Dermis blood vessel endothelial cell (primary cell): ENCODE measurements at regions not wholly inside any gene's neighbourhood (a gene's known extent, or its start where the extent isn't known, plus 50 kb on each side); places are given as distances from the start of the nearest gene placed in this dataset.
A peak's percentile ranks its signal among the peaks of the same experiment; 100 is the strongest.
"Not testable (repeated sequence)": the region's sequence is repeated elsewhere in the genome, so short reads cannot be mapped to it uniquely, and the experiment has no call there.

Source experiments
- DNase-seq: peaks from one replicate; pipeline ENCODE4 v3.0.0; 2010

DNA sequence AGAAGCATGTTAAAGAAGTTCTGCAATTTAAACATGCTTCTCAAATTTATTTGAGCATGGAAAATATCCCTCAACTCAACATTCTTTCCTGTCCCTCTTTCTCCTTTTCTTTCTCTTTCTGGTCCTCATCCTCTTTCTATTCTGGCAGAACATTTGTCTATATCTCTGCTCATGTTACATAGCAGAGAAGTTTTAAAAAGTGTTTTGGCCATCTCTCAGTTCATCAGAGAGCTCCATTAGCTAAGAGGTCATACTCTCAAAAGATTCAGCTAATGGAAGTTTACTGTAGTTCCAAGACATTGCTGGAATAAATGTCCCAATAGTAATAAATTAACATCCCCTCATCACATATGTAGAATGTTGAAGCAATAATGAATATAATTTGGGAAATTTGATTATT lies 53.5 kb downstream of the XCL2 start:
- no peak for DNase-seq

DNA sequence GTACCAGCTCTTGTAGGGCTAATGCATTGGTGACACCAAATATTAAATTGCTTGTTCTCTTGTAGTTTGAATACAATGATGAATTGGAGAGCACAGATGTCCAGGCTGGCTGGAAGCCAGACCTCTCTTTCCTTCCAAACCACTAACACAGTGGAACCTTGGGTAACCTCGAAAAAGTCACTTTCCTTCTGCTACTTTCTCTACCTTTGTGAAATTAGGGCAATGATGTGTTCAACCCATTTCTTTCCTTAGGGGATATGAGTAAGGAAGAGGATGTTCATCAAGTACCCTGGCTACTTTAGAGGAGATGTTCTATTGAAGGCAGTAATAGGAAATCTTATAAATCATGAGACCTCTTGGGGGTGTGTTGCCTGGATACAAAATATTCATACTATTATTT lies 55.7 kb downstream of the XCL2 start:
- DNase-seq: peak; percentile 7

DNA sequence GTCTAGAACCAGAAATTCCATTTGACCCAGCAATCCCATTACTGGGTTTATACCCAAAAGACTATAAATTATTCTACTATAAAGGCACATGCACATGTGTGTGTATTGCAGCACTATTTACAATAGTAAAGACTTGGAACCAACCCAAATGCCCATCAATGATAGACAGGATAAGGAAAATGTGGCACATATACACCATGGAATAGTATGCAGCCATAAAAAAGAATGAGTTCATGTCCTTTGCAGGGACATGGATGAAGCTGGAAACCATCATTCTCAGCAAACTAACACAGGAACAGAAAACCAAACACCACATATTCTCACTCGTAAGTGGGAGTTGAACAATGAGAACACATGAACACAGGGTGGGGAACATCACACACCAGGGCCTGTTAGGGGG lies 57.0 kb downstream of the XCL2 start:
- DNase-seq: not testable (repeated sequence)

DNA sequence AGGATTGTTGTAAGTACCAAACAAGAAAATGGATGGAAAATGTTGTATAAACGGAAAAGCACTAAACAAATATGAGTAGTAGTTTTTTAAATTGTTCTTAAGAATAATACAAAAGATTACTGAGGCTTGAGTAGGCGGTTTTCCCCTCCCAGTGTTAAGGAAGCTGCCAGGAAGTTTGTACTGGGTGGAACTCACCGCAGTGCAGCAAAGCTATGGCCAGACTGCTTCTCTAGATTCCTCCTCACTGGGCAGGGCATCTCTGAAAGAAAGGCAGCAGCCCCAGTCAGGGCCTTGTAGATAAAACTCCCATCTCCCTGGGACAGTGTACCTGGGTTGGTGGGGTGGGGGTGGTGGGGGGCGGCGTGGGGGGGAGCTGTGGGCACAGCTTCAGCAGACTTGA lies 58.7 kb downstream of the XCL2 start:
- DNase-seq: peak; percentile 21

DNA sequence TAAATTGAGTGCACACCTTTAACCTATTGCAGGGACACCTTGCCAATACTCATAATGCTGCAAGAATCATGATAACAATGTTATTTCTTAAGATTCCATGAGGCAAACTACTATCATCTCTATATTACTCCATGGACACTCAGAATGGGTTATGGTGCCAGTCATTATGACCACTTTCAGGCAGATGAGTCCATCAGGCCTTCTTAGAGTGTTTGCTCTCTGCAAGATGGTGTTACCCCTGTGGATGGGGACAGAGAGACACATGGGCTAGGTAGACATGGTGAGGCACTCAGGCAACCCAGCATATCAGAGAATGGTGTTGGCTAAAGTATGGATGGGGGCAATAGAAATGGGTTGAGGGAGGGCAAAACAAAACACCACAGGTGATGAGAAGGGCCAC lies 59.7 kb downstream of the XCL2 start:
- no peak for DNase-seq

DNA sequence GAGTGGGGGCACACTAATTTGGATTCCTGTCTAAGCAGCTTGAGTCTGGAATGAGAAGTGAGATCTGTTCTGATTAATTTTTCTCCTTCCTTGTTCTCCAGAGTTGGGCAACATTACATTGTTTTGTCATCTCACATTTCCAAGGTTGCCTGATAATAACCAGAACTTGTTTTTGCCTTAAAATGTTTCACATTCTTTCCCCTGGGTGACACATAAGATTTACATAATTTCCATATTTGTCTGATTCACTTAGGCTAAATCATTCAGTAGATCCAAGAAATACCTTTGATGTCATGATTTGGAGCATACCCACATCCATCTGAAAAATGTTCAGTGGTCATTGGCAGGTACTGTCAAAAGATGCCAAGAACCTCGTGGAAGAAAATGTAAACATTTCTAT lies 60.3 kb downstream of the XCL2 start:
- DNase-seq: no peak

DNA sequence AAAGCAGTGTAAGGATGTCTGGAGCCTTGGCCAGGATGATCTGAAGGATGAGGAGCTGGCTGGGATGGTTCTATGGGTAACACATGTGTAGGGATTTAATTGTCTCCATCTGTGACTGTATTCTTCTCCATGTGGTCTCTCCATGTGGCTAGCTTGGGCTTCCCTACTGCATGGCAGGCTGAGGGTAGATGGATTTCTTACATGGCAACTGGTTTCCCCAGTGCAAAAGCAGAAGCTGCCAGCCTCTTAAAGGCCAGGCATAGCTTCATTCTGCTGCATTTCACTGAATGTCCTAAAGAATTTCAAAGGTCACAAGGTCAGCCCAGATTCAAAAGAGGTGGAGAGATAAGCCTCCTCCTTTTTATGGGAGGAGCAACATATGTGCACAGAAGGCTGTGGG lies 61.7 kb downstream of the XCL2 start:
- no peak for DNase-seq

GRCh38 chr1:168481586-168481985 lies 62.2 kb downstream of the XCL2 start:
- no peak for DNase-seq

DNA sequence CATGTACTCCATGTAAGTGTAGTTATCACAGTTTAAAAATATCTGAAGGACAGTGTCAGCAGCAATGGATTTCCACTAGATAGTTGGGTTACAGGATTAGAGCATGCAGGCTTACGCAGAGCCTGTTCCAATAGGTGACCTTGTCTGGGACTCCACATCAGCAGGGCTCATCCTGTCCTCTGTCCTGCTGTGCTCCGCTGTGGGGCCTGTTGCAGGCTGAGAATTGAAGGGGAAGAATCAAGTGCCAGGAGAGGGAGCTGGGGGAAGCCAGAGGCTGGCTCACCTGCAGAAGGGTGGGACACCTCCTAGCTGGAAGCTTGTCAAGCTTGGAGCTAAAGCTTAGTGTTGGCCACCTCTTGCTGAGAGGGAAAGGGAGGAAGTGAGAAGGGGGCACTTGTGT lies 62.8 kb downstream of the XCL2 start:
- DNase-seq: no peak

GRCh38 chr1:168477792-168478191 lies 66.0 kb downstream of the XCL2 start:
- DNase-seq: no peak

- no peak for DNase-seq
Observed at GRCh38 chr1:168476588-168477385, 67.0 kb downstream of the XCL2 start.

DNA sequence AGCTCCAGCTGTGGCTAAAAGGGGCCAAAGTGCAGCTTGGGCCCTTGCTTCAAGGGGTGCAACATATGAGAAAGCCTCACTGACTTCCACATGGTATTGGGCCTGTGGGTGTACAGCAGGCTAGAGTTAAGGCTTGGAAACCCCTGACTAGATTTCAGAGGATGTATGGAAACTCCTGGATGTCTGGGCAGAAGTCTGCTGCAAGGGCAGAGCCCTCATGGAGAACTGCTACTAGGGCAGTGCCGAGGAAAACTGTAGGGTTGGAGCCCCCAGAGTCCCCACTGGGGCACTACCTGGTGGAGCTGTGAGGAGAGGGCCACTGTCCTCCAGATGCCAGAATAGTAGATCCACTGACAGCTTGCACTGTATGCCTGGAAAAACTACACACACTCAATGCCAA lies 69.5 kb downstream of the XCL2 start:
- no peak for DNase-seq

DNA sequence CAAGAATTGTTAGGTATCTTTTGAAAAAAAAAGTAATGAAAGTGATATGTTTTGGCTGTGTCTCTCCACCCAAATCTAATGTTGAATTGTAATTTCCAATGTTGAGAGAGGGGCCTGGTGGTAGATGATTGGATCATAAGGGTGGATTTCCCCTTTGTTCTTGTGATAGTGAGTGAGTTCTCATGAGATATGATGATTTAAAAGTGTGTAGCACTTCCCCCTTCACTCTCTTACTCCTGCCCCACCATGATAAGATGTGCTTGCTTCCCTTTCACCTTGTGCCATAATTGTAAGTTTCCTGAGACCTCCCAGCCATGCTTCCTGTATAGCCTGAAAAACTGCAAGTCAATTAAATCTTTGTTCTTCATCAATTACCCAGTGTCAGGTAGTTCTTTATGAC lies 70.7 kb downstream of the XCL2 start:
- DNase-seq: no peak

DNA sequence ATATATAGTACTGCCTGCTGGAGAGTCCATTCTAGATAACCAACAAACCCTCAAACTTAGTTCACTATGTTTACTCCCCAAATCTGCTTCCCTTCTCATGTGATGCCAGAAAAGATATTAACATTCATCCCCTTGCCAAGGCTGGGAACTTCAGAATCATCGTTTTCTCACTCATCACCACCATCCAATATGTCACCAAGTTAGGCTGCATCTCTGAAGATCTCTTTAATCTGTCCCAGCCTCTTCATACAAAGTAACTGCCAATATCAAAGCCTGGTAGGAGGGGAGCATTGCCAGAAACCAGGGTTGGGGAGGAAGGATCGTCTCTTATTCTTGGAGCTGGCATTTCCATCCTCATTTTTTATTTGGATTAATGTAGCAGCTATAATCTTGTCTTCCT lies 71.6 kb downstream of the XCL2 start:
- DNase-seq: no peak

- no peak for DNase-seq
Observed at GRCh38 chr1:168470901-168471431, 72.8 kb downstream of the XCL2 start.

DNA sequence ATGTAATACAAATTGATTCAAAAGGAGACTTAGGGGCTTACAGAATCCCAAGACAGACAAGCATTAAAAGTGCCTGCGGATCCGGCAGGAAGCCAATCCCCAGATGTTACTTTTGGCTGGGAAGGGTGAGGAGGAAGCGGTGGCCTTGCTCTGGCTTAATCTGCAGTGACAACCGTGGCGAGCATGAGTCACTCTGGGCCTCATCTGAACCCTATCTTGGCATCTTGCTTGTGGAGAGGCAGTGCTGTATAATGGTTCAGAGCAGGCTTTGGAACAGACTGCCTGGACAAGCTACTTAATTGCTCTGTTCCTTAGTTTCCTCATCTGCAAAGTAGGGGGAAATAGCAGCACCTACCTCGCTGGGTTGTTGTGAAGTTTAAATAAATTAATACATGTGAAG lies 74.1 kb downstream of the XCL2 start:
- DNase-seq: no peak

- no peak for DNase-seq
Observed at GRCh38 chr1:168468822-168469221, 75.0 kb downstream of the XCL2 start.

DNA sequence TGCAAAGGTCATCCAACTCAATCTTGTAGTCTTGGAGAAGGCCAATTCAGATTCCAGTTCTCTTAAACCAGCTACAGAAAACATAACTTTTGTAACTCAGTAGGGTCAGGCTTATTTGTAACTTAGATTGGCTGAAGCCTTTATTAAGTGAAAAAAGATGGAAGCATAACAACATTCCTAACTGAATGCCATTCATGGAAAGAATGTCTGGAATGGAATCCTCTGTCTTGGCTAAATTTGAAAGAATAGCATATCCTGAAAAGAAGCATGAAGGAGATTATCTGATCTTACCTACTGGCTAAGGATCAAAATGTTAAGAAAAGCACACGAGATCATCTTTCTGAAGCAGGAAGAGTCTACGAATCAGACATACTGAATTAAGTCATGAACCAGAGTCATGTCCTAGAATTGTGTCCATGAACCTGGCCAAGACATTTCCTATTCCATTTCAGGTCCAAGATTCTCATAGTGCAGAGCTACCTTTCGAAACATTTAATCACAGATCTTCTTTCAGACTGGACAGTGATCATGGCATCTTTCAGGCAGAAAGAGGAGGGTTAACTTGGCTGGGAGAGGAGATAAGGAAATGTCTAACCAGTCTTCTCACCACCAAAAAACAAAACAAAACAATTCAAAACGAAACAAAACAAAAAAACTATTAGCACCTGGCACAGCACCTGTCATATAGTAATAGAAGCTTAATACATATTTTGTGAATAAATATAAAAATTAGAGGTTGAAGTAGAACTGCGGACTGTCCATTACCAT lies 75.6 kb downstream of the XCL2 start:
- no peak for DNase-seq

DNA sequence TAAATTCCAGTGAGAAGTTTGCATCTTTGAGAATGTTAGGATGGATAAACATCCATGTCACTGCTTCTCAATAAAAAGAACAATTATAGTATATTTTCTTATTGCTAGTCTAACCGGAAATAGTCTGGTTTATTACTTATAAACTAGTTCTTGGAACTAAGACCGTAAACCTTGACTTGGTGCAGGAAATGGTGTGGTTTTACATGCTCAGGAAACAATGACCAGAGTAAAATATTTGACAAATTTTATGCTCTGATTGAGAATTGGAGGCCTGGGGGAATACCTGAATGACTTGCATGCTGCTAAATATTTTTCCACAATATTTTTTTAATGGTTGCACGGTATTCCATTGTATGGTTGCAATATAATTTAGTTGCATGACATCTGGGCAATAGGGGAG lies 76.3 kb downstream of the XCL2 start:
- DNase-seq: no peak

DNA sequence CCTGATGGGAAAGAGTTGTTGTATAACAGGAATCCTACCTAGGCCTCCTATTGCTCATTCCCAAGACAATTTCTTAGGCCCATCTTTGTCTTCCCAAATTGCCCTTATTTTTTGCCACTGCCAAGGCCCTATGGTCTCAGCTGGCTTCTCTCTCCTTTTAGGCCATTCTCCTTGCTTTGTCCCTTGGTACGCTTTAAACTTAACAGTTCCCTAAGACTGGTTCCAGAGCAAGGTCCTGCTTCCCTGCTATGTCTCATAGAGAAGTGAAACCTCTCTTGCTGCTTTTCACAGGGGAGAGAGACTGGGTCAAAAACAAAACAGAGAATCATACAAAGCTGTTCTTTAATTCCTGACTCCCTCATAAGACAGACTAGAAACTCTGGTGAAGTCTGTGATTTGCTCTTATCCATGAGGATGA lies 77.1 kb downstream of the XCL2 start:
- DNase-seq: no peak

- no peak for DNase-seq
Observed at GRCh38 chr1:168466092-168466713, 77.6 kb downstream of the XCL2 start.

- not testable (repeated sequence) for DNase-seq
Observed at GRCh38 chr1:168461108-168461507, 82.7 kb downstream of the XCL2 start.

DNA sequence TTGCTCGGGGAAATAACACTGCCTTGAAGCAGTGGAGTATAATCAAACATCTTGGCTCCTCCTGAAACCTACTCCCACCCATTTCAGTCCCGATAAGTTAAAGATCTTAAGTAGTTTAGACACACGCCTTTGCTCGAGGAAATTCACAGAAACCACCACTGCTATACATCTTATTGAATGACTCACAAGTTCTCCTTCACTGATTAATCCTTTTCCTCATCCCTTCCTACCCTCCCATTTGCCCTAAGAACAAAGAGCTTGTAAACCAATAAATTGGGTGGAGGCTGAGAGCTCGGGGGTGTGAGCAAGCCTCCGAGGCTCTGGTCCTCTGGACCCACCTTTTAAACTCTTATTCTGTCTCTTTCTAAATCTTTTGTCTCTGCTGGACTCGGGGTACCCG lies 86.5 kb downstream of the XCL2 start:
- DNase-seq: not testable (repeated sequence)

DNA sequence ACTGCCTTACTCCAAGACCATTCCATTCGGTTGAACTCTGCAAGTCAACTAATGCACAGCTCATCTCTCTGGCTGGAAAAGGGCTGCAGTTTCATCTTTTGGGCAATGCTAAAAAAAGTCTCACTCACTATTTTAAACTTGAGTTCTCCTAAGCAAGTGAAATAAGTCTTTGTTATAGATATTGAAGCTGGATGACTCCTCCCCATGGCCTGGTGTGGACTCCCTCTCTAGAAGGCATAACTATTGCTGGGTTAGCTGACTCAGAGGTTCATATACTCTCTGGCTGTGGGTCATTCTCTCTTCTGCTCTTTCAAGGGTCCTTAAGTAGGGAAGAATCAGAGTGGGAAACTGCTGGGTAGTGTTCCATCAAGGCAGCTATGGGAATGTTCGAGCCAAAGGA lies 88.0 kb downstream of the XCL2 start:
- no peak for DNase-seq
